Epithelial cell of proximal tubule (primary cell): ENCODE measurements at regions not wholly inside any gene's neighbourhood (a gene's known extent, or its start where the extent isn't known, plus 50 kb on each side); places are given as distances from the start of the nearest gene placed in this dataset.

Experiments used
- DNase-seq: peaks from one replicate; pipeline ENCODE4 v3.0.0-alpha.2; 2011; ENCODE audit warnings: low read depth
- H3K4me3 ChIP-seq: 2 replicates; pipeline ENCODE4 v1.5.1; 2011; ENCODE audit warnings: low read depth, mild to moderate bottlenecking, low read length
- TF ChIP-seq, protein P1 (sequence below): conservative IDR thresholded peaks from 2 replicates; pipeline ENCODE4 v1.5.1; 2012; ENCODE audit warnings: low read depth, mild to moderate bottlenecking, low read length

- no peak for DNase-seq
- H3K4me3 ChIP-seq = no peak overlapping the region
Measured at GRCh38 chr2:122001441-122001874, 246.0 kb downstream of the TSN start.

GRCh38 chr2:122003196-122003940 is 247.9 kb downstream of the TSN start:
- no peak overlapping the region for H3K4me3 ChIP-seq
- TF ChIP-seq, protein P1, sequence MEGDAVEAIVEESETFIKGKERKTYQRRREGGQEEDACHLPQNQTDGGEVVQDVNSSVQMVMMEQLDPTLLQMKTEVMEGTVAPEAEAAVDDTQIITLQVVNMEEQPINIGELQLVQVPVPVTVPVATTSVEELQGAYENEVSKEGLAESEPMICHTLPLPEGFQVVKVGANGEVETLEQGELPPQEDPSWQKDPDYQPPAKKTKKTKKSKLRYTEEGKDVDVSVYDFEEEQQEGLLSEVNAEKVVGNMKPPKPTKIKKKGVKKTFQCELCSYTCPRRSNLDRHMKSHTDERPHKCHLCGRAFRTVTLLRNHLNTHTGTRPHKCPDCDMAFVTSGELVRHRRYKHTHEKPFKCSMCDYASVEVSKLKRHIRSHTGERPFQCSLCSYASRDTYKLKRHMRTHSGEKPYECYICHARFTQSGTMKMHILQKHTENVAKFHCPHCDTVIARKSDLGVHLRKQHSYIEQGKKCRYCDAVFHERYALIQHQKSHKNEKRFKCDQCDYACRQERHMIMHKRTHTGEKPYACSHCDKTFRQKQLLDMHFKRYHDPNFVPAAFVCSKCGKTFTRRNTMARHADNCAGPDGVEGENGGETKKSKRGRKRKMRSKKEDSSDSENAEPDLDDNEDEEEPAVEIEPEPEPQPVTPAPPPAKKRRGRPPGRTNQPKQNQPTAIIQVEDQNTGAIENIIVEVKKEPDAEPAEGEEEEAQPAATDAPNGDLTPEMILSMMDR = no peak
- no peak for DNase-seq

More at GRCh38 chr2:122001441-122001874, 246.0 kb downstream of the TSN start:
- TF ChIP-seq, protein P1 = no peak

GRCh38 chr2:122007126-122007525 is 251.7 kb downstream of the TSN start:
- TF ChIP-seq, protein P1 = no peak
- DNase-seq = no peak
- H3K4me3 ChIP-seq = no peak overlapping the region

DNA sequence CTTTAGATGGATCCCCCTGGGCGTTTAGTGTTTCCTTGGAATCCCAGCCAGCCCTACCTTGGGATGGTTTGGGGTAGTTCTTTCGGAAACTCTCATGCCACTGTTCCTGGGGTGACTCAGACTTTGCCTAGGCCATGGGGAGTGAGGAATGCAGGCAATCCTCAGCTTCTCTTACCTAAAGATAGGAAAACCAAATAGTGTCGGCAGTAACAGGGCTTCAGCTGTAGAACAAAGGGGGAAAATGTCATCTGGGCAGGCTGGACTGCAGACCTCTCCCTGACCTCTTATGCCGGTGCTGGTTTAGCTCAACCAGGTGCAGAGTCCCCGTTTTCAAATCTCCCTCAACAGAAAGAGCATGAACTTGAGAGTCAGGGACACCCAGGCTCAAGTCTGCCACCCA is 252.1 kb downstream of the TSN start:
- no peak for DNase-seq
- TF ChIP-seq, protein P1 = no peak
- no peak overlapping the region for H3K4me3 ChIP-seq

DNA sequence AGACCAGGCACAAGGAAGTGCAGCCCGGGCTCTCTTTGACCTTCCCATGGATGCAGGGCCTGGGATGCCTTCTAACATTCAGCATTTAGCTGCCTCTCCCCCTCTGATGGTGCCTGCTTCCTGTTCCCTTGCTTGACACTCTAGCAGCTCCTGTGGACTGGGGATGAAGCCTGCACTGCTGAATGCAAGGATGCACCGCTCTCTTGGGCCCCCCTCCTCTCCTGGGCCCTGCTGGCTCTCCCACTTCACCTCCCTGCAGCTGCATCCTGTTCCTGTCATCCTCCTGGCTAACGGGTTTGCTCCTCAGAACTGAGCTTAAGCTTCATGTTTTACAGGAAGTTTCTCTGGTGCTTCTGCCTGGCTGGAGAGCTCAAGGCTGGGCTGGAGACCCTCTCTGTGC is 254.1 kb downstream of the TSN start:
- DNase-seq = no peak
- TF ChIP-seq, protein P1 = no peak
- H3K4me3 ChIP-seq = no peak overlapping the region

DNA sequence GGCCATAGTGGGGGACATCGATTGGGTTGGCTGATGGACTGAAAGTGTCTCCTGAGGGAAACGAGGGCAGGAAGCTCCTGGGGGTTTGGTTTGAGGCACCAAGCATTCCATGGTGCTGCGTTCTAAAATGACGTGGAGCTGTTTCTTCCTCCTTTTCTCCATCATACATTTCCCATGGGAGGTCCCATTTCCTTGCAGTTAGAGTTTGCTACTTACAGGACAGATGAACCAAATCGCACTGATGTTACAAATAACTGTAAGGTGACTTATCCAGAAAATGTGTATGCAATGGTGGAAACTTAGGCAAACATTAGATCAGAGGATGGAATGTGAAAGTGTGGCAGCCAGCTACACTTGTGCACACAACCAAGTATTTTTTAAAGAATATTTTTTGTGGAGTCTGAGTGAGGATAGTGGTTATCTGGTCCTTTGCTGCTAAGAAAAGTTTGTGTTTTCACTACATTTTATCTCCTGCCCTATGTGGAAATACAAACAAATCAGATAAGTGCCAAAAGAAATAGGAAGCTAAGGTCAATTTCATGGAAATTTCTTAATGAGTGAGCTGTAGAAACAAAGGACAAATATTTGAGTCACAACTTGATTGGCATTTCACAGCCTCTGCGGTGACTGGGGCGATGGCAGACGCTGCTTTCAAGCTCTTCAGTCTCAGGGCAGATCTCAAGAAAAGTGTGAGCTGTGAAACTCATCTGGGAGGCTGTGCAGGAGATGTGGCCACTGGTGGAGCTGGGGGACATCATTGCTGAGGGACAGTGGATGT is 256.2 kb downstream of the TSN start:
- H3K4me3 ChIP-seq = no peak overlapping the region
- TF ChIP-seq, protein P1 = no peak
- no peak for DNase-seq

GRCh38 chr2:122018736-122019135 is 263.3 kb downstream of the TSN start:
- H3K4me3 ChIP-seq = no peak overlapping the region
- TF ChIP-seq, protein P1 = no peak
- no peak for DNase-seq
